SU-DHL-6 (cell line): ENCODE measurements at regions not wholly inside any gene's neighbourhood (a gene's known extent, or its start where the extent isn't known, plus 50 kb on each side); places are given as distances from the start of the nearest gene placed in this dataset.

Experiments used
- H2AFZ ChIP-seq: fragments of 200-600 bp; sonication (generic); 2 replicates; pipeline ENCODE4 v1.6.1; 2014; ENCODE audit warnings: low read depth, mild to moderate bottlenecking, moderate library complexity, mixed read lengths, antibody characterized with exemption, low read length; ENCODE audit not compliant: severe bottlenecking
- H3F3A ChIP-seq: fragments of 200-600 bp; shearing (Covaris generic); 2 replicates; pipeline ENCODE4 v1.6.0; 2016; ENCODE audit warnings: antibody characterized with exemption, mild to moderate bottlenecking; ENCODE audit not compliant: insufficient read depth
- H3K27ac ChIP-seq: fragments of 200-600 bp; sonication (generic); 2 replicates; pipeline ENCODE4 v1.5.1; 2016; ENCODE audit warnings: low read depth, mild to moderate bottlenecking, low read length, moderate library complexity, mixed read lengths
- H3K27me3 ChIP-seq: fragments of 200-600 bp; sonication (generic), shearing (Covaris generic); 2 replicates; pipeline ENCODE4 v1.6.0; 2014; ENCODE audit warnings: mild to moderate bottlenecking, low read length
- H3K36me3 ChIP-seq: fragments of 200-600 bp; sonication (generic); 2 replicates; pipeline ENCODE4 v1.6.1; 2014; ENCODE audit warnings: mild to moderate bottlenecking, low read length, mixed read lengths
- H3K4me2 ChIP-seq: fragments of 300-600, 200-600 bp; shearing (Covaris generic), sonication (generic); 2 replicates; pipeline ENCODE4 v1.6.0; 2014; ENCODE audit warnings: low read length, low read depth, mild to moderate bottlenecking; ENCODE audit not compliant: poor library complexity, severe bottlenecking
- H3K4me3 ChIP-seq: fragments of 200-600 bp; sonication (generic); 2 replicates; pipeline ENCODE4 v1.5.1; 2014; ENCODE audit warnings: antibody characterized with exemption, low read length, mild to moderate bottlenecking, mixed read lengths; ENCODE audit not compliant: insufficient read depth, poor library complexity, severe bottlenecking
- H3K79me2 ChIP-seq: fragments of 200-600 bp; sonication (generic); 2 replicates; pipeline ENCODE4 v1.6.1; 2014; ENCODE audit warnings: mild to moderate bottlenecking, low read length, moderate library complexity; ENCODE audit not compliant: insufficient read depth
- H3K9ac ChIP-seq: fragments of 200-600 bp; sonication (generic); 2 replicates; pipeline ENCODE4 v1.7.0; 2014; ENCODE audit warnings: mild to moderate bottlenecking, low read length
- H3K9me2 ChIP-seq: fragments of 200-600 bp; sonication (generic); replicated peaks from 2 replicates; pipeline ENCODE4 v1.6.1; 2014; ENCODE audit warnings: low read length; ENCODE audit not compliant: insufficient read depth
- H3K9me3 ChIP-seq: fragments of 200-600 bp; sonication (generic); 2 replicates; pipeline ENCODE4 v1.6.1; 2014; ENCODE audit warnings: low read length, mixed read lengths; ENCODE audit not compliant: insufficient read depth
- H4K20me1 ChIP-seq: fragments of 200-600 bp; sonication (generic); 2 replicates; pipeline ENCODE4 v1.6.1; 2014; ENCODE audit warnings: low read depth, mild to moderate bottlenecking, antibody characterized with exemption, low read length, moderate library complexity, mixed read lengths
- CTCF ChIP-seq: fragments of 200-600 bp; sonication (generic); IDR thresholded peaks from one replicate; pipeline ENCODE4 v1.5.1; 2017; ENCODE audit warnings: antibody characterized with exemption, mild to moderate bottlenecking, low read length, moderate library complexity; ENCODE audit not compliant: insufficient read depth, poor library complexity, severe bottlenecking
- EZH2phosphoT487 ChIP-seq: fragments of 200-600 bp; sonication (generic), shearing (Covaris generic); conservative IDR thresholded peaks from 2 replicates; pipeline ENCODE4 v1.6.1; 2018; ENCODE audit warnings: mild to moderate bottlenecking, antibody characterized with exemption, low read length, moderate library complexity, mixed read lengths

GRCh38 chr11:80194016-80194415, 753.2 kb upstream of the TENM4 start:
- Histone ChIP-seq H2AFZ (no peak overlapping the region), H3K4me3 (no peak overlapping the region), H3F3A (no peaks in the 10 kb centered on the region), H3K36me3 (no peaks in the 10 kb centered on the region), H3K27ac (no peak overlapping the region), H3K4me2 (no peak overlapping the region), H3K79me2 (no peaks in the 10 kb centered on the region), H4K20me1 (no peaks in the 10 kb centered on the region), H3K27me3 (no peaks in the 10 kb centered on the region), H3K9me3 (no peaks in the 10 kb centered on the region), H3K9me2 (no peaks in the 10 kb centered on the region), H3K9ac (no peak overlapping the region)
- no peak for TF ChIP-seq CTCF
- no peak for TF ChIP-seq EZH2phosphoT487

GRCh38 chr11:80188076-80188627, 747.3 kb upstream of the TENM4 start:
- Histone ChIP-seq H3F3A (no peaks in the 10 kb centered on the region), H2AFZ (no peak overlapping the region), H3K9me2 (no peaks in the 10 kb centered on the region), H3K27ac (no peak overlapping the region), H3K79me2 (no peaks in the 10 kb centered on the region), H3K27me3 (no peaks in the 10 kb centered on the region), H3K4me3 (no peak overlapping the region), H3K36me3 (no peaks in the 10 kb centered on the region), H4K20me1 (no peaks in the 10 kb centered on the region), H3K9me3 (no peaks in the 10 kb centered on the region), H3K9ac (no peak overlapping the region), H3K4me2 (no peak overlapping the region)
- TF ChIP-seq CTCF (no peak), EZH2phosphoT487 (no peak)

GRCh38 chr11:80186692-80187091, 745.9 kb upstream of the TENM4 start:
- Histone ChIP-seq H3K79me2 (no peaks in the 10 kb centered on the region), H3F3A (no peaks in the 10 kb centered on the region), H3K4me3 (no peak overlapping the region), H3K27ac (no peak overlapping the region), H4K20me1 (no peaks in the 10 kb centered on the region), H3K4me2 (no peak overlapping the region), H2AFZ (no peak overlapping the region), H3K9ac (no peak overlapping the region), H3K9me3 (no peaks in the 10 kb centered on the region), H3K9me2 (no peaks in the 10 kb centered on the region), H3K27me3 (no peaks in the 10 kb centered on the region), H3K36me3 (no peaks in the 10 kb centered on the region)
- TF ChIP-seq EZH2phosphoT487 (no peak), CTCF (no peak)
